ENCODE measurements at regions not wholly inside any gene's neighbourhood (a gene's known extent, or its start where the extent isn't known, plus 50 kb on each side); places are given as distances from the start of the nearest gene placed in this dataset.

DNA sequence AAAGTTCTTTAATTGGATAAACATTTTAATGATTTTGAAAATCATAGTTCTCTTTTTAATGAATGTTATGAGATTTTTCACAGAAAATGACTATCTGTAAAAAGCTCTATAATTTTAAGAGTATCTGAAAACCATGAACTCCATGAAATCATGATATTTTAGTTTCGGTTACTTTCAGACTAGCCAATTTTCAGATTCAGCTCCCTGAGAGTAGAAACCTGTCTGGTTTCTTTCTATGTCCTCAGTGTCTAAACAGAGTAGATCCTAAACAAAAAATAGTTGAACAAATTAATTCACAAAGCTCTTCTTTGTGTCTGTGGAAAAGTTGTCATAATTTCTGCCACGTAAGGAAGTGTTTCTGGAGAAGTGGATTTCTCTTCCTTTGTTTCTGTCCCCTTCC, 1247.7 kb downstream of the NSUN3 start:
- TF ChIP-seq EZH2 (IDR thresholded peaks at IDR 0.05; ENCODE audit: borderline replicate concordance, low read length) = no peak
- TF ChIP-seq, protein P1, sequence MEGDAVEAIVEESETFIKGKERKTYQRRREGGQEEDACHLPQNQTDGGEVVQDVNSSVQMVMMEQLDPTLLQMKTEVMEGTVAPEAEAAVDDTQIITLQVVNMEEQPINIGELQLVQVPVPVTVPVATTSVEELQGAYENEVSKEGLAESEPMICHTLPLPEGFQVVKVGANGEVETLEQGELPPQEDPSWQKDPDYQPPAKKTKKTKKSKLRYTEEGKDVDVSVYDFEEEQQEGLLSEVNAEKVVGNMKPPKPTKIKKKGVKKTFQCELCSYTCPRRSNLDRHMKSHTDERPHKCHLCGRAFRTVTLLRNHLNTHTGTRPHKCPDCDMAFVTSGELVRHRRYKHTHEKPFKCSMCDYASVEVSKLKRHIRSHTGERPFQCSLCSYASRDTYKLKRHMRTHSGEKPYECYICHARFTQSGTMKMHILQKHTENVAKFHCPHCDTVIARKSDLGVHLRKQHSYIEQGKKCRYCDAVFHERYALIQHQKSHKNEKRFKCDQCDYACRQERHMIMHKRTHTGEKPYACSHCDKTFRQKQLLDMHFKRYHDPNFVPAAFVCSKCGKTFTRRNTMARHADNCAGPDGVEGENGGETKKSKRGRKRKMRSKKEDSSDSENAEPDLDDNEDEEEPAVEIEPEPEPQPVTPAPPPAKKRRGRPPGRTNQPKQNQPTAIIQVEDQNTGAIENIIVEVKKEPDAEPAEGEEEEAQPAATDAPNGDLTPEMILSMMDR (conservative IDR thresholded peaks at IDR 0.05 in 1 of 2, IDR thresholded peaks at IDR 0.05 in 1 of 2; ENCODE audit: extremely low read depth in 1 of 2, insufficient read depth in 1 of 2, low read depth in 1 of 2, low read length in 2 of 2) = no peak

Data from mammary epithelial cell (primary cell).